Activated CD4-positive, alpha-beta T cell treated with anti-CD3 and anti-CD28 coated beads, Interleukin-10, Interleukin-2, amounts not matched to agents 100 ng/mL and 50 ng/mL, durations not matched to agents 16 hours and 8 hours (primary cell): ENCODE measurements at regions not wholly inside any gene's neighbourhood (a gene's known extent, or its start where the extent isn't known, plus 50 kb on each side); places are given as distances from the start of the nearest gene placed in this dataset.
"Not testable (repeated sequence)": the region's sequence is repeated elsewhere in the genome, so short reads cannot be mapped to it uniquely, and the experiment has no call there.

ENCODE experiments used
- DNase-seq: peaks from one replicate; pipeline ENCODE4 v3.0.0-alpha.2; 2020

DNA sequence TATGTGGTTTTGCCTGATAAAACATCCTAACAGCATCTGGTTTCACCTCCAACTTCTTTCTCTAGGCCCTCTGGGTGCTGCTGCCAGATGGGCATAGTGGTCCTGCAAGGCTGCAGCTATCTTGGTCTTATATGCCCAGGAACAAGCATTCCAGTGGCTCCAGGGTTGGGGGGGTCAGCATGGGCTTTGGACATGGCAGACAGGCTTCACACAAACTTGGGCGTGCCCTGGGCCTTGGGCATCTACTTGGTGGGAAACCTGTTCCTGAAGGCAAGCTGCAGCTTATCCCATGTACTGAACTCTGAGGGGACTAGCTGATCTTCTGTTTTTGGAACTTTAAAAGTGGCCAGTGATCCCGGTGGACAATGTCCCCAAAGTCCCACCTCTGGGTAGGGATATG is 54.9 kb upstream of the ZNF678 start:
- no peak for DNase-seq

DNA sequence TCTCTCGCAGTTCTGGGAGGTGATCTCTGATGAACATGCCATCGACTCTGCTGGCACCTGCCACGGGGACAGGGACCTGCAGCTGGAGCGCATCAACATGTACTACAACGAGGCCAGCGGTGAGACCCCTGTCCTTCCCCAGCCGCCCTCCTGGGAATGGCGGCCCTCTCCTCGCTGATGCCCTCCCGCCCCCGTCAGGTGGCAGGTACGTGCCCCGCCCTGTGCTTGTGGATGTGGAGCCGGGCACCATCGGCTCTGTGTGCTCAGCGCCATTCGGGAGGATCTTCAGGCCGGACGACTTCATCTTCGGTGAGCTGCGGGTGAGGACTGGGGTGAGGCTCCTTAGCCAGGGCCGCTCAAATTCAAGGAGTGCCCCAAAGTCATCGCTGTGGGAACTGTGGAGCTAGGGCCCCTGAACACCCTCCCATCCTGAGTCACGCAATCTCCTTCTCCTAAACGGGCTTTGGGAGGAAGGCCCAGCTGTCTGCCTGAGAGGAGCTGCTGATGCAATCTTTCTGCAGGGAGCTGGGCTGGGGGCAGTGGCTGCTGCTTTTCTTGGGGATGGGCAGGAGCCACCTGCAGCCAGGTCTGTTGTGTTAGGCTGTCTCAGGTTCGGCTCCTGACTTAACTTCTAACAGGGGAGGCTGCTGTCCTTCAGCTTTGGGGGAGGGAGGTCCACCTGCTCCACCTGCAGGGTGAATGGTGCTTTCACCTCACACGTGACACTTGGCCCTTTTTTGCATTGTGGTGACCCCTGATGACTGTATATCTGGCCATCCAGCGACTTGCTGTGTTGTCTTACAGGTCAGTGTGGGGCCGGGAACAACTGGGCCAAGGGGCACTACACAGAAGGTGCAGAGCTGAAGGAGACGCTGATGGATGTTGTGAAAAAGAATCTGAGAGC is 56.6 kb upstream of the ZNF678 start:
- DNase-seq, result not testable (repeated sequence)

DNA sequence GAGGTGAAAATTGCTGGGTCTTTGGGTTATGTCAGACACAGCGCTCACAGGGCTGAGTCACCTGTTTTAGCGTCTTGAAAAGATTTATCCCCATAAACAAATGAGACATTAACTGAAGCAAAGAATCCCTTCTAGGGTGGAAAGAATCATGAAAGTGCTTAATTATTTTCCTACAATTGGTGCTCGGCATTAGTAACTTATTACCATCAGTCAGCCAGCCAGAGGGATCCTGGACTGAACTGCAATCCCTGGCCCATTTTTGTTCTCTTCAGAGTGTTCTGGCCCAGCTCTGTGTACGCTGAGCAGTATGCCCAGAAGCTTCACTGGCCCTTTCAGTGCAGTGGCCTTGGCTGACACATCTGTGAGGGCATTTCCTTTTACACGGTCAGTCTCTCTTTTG is 67.3 kb upstream of the ZNF678 start:
- DNase-seq, result not testable (repeated sequence)

DNA sequence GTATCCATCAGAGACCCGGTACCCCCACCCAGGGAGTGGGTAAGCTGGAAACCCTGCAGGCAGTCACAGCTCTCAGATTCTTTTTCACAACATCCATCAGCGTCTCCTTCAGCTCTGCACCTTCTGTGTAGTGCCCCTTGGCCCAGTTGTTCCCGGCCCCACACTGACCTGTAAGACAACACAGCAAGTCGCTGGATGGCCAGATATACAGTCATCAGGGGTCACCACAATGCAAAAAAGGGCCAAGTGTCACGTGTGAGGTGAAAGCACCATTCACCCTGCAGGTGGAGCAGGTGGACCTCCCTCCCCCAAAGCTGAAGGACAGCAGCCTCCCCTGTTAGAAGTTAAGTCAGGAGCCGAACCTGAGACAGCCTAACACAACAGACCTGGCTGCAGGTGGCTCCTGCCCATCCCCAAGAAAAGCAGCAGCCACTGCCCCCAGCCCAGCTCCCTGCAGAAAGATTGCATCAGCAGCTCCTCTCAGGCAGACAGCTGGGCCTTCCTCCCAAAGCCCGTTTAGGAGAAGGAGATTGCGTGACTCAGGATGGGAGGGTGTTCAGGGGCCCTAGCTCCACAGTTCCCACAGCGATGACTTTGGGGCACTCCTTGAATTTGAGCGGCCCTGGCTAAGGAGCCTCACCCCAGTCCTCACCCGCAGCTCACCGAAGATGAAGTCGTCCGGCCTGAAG is 69.3 kb upstream of the ZNF678 start:
- not testable (repeated sequence) for DNase-seq

DNA sequence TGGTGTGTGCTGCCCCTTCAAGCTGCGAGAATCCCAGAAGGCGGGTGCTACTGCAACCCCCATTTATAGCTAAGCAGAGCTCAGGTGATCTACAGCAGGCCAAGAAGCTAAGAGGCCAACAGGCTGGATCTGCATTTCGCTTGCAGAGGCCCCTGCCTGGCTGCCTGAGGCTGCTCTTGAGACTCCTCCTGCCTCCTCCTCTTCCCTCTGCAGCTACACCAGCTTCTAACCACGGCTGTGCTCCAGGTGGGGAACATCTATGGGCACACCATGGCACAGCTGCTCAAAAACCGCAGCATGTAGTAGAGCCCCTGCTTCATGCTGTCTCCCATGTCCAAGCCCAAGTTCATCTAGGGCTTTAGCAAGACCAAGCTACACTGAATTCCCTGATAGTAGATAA is 72.9 kb upstream of the ZNF678 start:
- no peak for DNase-seq

DNA sequence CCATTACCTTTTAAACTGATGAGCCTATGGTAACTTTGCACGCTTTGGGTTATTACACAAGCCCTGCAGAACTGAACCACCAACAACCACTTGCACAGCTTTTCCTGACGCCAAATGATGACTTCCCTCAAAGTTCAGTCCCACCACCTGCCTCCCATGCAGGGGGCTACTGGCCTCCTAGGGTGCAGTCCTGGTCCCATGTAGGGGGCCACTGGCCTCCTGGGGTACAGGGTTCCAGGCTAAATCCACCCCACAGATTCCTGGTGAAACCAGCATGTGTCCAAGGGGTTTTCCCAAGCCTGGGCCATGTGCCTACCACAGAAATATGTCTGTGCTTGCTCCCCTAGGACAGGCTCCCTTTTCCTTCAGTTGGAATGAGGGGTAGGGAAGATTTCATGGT is 73.4 kb upstream of the ZNF678 start:
- DNase-seq, result no peak

DNA sequence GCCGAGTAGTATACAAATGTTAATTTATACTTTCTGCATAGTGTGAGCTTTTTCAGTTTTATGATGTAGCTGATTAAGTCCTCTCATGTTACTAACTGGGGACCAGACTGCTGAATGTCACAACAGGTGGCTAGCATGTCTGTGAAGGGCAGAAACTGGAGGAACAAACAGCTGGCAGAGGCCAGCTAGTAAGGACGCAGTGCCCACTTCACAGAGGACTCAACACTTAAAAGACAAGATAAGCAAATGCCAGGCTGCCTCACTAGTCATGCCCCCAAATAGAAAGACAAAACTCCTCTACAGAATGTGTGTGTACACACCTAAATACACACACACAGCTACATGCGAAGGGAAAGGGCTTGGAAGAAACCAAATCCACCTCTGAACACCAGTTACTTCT is 73.8 kb upstream of the ZNF678 start:
- DNase-seq, result no peak

DNA sequence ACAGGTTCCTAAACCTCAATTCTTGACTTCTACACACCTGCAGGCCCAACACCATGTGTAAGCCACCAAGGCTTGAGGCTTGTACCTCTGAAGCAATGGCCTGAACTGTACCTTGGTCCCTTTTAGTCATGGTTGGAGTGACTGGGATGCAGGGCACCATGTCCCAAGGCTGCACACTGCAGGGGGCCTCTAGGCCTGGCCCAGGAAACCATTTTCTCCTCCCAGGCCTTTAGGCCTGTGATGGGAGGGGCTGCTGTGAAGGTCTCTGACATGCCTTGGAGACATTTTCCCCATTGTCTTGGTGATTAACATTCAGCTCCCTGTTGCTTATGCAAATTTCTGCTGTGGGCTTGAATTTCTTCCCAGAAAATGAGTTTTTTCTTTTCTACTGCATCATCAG is 75.8 kb upstream of the ZNF678 start:
- no peak for DNase-seq

DNA sequence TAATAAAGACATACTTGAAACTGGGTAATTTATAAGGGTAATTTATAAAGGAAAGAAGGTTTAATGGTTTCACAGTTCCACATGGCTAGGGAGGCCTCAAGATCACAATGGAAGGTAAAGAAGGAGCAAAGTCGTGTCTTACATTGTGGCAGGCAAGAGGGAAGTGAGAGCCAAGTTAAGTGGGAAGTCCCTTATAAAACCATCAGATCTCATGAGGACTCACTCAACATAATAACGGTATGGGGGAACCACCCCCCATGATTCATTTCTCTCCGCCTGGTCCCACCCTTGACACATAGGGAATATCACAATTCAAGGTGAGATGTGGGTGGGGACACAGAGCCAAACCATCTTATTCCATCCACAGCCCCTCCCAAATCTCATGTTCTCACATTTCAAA is 76.8 kb upstream of the ZNF678 start:
- DNase-seq, result no peak

DNA sequence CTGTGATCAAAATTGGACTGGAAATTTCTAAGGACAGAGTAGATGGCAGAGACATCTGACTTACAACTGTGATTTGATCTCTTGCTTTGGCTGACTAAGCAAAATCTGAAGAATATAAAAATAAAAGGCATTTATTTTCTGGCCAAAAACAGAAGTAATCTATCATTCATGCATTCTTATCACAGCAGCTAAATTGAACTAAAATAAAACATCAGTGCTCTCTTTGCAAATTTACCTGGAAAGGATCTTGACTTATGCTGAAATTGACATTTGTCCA is 81.4 kb upstream of the ZNF678 start:
- DNase-seq, result no peak

DNA sequence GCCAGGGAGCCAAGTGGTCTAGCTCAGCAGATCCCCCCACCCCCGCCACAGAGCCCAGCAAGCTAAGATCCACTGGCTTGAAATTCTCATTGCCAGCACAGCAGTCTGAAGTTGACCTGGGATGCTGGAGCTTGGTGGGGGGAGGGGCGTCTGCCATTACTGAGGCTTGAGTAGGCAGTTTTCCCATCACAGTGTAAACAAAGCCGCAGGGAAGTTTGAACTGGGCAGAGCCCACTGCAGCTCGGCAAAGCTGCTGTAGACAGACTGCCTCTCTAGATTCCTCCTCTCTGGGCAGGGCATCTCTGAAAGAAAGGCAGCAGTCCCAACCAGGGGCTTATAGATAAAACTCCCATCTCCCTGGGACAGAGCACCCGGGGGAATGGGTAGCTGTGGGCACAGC is 89.3 kb upstream of the ZNF678 start:
- DNase-seq, result not testable (repeated sequence)

DNA sequence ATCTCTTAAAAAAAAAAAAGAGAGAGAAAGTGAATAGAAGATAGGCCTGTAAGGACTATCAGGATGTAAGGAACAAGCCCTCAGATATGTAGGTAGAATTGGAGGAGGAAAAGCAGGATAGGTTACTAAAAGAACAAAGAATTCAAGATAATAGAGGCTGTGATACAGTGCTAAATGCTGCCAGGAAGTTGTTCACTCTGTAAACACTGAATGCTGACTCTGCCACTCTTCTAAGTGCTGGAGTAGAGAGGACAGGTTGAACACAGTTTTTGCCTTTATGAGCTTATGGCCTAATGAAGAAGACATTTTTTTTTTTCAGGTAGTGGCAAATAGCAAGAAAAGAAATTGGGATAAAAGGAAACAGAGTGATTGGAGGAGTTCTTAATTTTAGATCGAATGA is 90.6 kb upstream of the ZNF678 start:
- DNase-seq, result no peak

DNA sequence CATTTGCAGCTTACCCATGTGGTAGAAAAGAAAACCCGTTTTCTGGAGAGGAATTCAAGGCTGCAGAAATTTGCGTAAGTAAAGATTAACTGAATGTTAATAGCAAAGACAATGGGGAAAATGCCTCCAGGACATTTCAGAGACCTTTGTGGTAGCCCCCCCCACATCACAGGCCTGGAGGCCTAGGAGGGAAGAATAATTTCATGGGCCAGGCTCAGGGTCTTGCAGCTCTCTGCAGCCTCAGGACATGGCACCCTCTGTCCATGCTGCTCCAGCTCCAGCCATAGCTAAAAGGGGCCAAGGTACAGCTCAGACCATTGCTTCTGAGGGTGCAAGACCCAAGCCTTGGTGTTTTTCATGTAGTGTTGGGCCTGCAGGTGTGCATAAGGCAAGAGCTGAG is 92.7 kb upstream of the ZNF678 start:
- DNase-seq, result no peak

DNA sequence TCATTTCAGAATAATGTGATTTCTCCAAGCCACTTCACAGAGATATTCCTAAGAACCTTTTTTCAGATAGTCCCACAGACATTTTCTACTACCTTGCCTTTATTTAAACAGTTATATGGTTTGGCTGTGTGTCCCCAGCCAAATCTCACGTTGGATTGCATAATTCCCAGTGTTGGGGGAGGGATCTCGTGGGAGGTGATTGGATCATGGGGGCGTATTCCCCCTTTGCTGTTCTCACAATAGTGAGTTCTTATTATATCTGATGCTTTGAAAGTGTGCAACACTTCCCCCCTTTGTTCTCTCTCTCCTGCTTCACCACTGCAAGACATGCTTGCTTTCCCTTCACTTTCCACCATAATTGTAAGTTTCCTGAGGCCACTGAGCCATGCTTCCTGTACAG is 93.6 kb upstream of the ZNF678 start:
- DNase-seq, result no peak

DNA sequence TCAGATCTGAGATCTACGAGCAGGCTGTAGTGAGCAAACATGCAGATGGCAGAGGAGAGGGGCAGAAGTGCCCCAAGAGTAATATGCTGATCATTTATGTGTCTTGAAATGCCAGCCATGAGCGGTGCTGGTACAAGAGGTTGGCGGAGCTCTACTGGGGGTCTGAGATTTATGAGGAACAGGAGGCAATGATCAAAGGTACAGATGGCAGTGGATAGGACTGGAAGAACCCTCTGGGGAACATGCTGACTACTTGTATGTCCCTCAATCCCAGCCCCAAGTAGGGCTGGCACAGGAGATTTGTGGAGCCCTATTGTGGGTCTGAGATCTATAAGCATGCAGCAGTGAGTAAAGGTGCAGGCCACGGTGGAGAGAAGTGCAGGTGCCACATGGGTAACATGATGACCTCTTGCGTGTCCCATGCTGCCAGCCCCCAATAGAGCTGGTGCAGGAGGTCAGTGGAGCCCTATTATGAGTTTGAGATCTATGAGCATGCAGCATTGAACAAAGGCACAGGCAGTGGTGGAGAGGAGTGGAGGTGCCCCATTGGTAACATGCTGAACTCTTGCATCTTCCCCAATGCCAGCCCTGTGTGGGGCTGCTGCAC is 97.2 kb upstream of the ZNF678 start:
- DNase-seq, result no peak

DNA sequence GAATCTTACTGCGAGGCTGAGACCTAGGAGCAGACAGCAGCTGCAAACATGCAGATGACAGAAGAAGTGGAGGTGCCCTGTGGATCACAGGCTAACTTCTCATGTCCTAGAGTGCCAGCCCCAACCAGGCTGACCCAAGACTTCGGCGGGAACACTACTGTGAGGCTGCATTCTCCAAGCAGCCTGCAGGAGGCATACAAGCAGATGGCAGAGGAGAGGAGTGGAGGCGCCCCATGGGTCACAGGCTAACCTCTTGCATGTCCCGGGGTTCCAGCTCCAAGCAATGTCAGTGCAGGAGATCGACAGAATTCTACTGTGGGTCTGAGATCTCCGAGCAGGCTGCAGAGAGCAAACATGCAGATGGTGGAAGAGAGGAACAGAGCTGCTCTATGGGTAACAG is 98.1 kb upstream of the ZNF678 start:
- no peak for DNase-seq

DNA sequence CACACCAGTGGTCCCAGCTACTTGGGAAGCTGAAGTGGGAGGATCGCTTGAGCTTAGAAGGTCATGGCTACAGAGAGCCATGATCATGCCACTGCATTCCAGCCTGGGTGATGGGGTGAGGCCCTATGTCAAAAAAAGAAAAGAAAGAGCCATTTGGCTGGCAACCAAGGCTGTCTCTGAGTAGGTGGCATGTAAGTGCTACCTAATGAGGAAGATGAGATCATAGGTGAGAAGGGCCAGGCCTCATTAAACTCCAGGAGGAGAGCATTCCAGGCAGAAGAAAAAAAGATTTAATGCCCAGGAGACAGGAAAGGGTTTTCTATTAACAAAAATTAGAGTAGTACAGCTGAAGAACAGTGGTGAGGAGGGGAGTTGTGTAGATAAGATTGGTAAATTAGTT is 103.4 kb upstream of the ZNF678 start:
- no peak for DNase-seq

DNA sequence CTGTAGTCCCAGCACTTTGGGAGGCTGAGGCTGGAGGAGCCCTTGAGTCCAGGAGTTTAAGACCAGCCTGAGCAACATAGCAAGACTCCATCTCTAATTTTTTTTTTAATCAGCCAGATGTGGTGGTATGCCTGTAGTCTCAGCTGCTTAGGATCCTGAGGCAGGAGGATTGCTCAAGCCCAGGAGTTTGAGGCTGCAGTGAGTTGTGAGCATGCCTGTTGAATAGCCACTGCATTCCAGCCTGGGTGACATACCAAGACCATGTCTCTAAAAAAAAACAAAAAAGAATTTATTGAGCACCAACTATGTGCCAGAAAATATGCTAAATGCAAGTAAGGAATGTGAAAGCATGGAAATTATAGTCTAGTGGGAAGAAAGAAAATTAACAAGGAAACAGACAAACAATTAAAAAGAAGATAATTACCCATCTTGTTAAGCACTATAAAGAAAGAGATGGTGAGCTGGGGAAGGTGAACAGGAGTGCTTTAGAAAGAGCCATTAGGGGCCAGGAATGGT is 104.0 kb upstream of the ZNF678 start:
- DNase-seq, result no peak

DNA sequence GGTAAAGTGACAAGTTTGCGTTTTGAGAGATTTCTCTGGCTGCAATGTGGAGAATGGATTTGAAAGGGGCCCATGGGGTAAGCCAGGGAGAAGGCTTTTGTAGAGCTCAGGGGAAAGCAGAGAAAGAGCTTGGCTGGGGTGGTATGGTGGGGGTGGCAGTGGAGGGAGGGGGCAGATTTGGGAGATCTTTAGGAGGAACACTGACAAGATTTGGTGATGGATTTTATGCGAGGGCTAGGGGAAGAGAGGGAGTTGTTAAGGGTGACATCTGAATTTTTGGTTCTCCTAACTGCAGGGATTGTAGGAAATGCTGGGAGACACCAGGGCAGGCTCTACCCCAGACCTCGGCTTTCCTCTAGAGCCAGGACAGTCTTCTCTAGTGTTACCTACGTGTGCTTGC is 108.7 kb upstream of the ZNF678 start:
- DNase-seq, result no peak

DNA sequence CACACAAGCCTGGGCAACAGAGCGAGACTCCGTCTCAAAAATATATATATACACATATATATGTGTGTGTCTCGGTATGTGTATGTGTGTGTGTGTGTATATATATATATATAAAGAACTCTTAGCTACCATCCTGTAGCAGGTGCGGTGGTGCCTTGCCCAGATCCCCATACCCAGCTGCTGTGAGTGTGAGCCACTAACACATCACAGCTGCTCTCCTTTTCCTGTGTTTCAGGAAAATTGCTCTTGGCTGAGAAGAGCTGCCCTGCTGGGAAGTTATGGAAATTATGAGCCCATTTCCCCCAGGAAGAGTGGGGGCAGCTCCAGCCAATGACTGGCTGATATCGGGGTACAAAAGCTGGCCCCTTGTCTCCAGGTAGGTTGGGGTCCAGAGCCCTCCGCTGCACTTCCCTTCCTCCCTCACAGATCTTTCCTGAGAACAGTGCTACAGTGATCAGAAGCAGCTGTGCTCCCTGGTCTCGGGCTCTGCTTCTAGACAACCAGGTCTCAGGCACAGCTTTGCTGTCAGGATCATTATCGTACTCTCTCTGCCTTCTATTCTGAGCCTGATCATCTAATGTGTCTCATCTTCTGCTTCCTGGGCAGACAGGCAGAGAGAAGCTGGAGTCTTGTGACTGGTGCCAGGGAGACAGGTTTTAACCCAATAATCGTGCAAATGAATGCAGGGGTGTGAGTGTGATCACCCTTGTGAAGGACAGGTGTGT is 109.6 kb upstream of the ZNF678 start:
- no peak for DNase-seq

DNA sequence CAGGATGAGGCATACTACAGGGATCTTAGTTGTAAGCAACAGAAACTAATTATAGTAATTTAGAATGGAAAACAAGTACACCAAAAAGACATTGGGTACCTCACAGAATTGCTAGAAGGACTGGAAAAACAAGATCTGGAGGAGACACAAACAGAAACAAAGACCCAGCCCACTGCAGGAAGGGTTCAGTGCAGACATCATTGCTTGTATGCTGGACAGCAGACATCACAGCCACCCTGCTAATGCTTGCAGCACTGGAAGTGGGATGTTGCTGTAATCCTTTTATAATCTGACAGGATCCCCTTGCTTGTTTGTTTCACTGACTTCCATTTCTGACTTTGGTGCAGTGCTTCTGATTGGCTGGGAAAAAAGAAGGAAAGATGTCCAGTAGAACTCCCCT is 111.4 kb upstream of the ZNF678 start:
- no peak for DNase-seq

DNA sequence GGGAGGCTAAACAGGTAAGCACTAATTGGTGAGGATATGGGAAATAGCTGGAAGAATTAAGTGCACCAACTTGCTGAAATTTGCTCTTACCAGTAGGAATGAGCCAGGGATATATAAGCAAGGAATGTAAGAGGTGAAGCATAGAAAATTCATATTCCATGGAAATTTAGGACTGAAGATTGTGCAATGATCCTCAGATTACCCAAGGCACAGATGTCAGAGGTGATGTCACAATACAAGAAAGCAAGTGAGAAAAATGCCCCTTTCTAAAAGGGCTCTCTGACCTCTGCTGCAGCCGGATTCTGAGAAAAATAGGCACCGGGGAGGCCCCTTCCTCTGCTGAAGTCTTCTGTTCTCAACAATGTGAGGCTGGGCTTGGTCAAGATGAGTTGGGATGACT is 112.3 kb upstream of the ZNF678 start:
- DNase-seq, result no peak

DNA sequence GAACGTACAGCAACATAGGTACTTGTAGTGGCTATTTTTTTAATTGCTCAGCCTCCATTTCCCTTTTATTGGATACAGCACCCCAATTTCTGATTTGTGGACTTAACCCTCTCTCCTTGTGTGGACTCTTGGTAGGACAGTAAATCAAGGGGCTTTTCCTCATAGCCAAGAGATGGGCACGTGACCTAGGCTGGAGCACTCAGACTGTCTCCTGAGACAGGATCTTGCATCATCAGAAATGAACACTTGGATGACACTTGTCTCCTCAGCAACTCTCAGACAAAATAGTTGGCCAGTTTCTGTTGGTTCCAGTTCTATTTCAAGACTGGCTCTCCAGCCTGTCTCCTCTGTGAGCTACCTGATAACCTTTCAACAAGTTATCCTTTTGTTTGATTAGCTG is 112.9 kb upstream of the ZNF678 start:
- DNase-seq, result no peak
